ENCODE measurements at regions not wholly inside any gene's neighbourhood (a gene's known extent, or its start where the extent isn't known, plus 50 kb on each side); places are given as distances from the start of the nearest gene placed in this dataset.

- Histone ChIP-seq H4K20me1 (replicated peaks; ENCODE audit: insufficient read depth) (no peaks in the 10 kb centered on the region), H3K4me2 (no peak overlapping the region), H3K4me1 (ENCODE audit: insufficient read depth) (no peaks in the 10 kb centered on the region), H3K27ac (ENCODE audit: low read depth) (no peak overlapping the region), H3K4me3 (no peak overlapping the region), H3F3A (replicated peaks; ENCODE audit: low read depth) (no peaks in the 10 kb centered on the region), H2AFZ (no peak overlapping the region), H3K27me3 (ENCODE audit: insufficient read depth) (no peaks in the 10 kb centered on the region), H3K9me2 (ENCODE audit: insufficient read depth) (0 out of 2 replicates have a peak, but pooled peaks cover 3% of the 10 kb centered on the region), H3K79me2 (replicated peaks; ENCODE audit: insufficient read depth) (no peaks in the 10 kb centered on the region), H3K36me3 (ENCODE audit: insufficient read depth) (no peaks in the 10 kb centered on the region)
- H3K27ac Mint-ChIP-seq = no peak overlapping the region
- ATAC-seq (peak; percentile 38), DNase-seq (ENCODE audit: low spot score) (no peak)
- no peaks in the 10 kb centered on the region for H3K36me3 Mint-ChIP-seq (ENCODE audit: low read depth)
- TF ChIP-seq CREB1 (CRISPR knock-in tag; IDR thresholded peaks at IDR 0.05; ENCODE audit: low read depth) (no peak), CTCF (conservative IDR thresholded peaks at IDR 0.05; ENCODE audit: low read depth in 2 of 2) (peak in 1 of 2 experiments; percentile 39; a peak in 2 of 4 replicates)
- no peak overlapping the region for H3K4me3 Mint-ChIP-seq
- H3K9me3 Mint-ChIP-seq = no peaks in the 10 kb centered on the region
- H3K27me3 Mint-ChIP-seq (ENCODE audit: insufficient read depth, low read depth, poor library complexity) = no peaks in the 10 kb centered on the region
- peaks cover 12% of the 10 kb centered on the region for H3K4me1 Mint-ChIP-seq
Measured at GRCh38 chr4:53656421-53656981, 65.2 kb upstream of the LNX1 start.

GRCh38 chr4:53654300-53654758, 63.0 kb upstream of the LNX1 start:
- Histone ChIP-seq H4K20me1 (replicated peaks; ENCODE audit: insufficient read depth) (no peaks in the 10 kb centered on the region), H2AFZ (no peak overlapping the region), H3K27ac (ENCODE audit: low read depth) (no peak overlapping the region), H3F3A (replicated peaks; ENCODE audit: low read depth) (no peaks in the 10 kb centered on the region), H3K9me2 (ENCODE audit: insufficient read depth) (0 out of 2 replicates have a peak, but pooled peaks cover 3% of the 10 kb centered on the region), H3K4me2 (no peak overlapping the region), H3K27me3 (ENCODE audit: insufficient read depth) (no peaks in the 10 kb centered on the region), H3K4me3 (no peak overlapping the region), H3K36me3 (ENCODE audit: insufficient read depth) (no peaks in the 10 kb centered on the region), H3K4me1 (ENCODE audit: insufficient read depth) (no peaks in the 10 kb centered on the region), H3K79me2 (replicated peaks; ENCODE audit: insufficient read depth) (no peaks in the 10 kb centered on the region)
- Mint-ChIP-seq H3K27ac (no peak overlapping the region; the same call in 1 of the 2 replicates), H3K36me3 (ENCODE audit: low read depth) (no peaks in the 10 kb centered on the region), H3K4me3 (no peak overlapping the region), H3K9me3 (no peaks in the 10 kb centered on the region), H3K4me1 (peaks cover 12% of the 10 kb centered on the region), H3K27me3 (ENCODE audit: insufficient read depth, low read depth, poor library complexity) (no peaks in the 10 kb centered on the region)
- ATAC-seq = no peak
- no peak for DNase-seq (ENCODE audit: low spot score)
- no peak for TF ChIP-seq NANOG (IDR thresholded peaks at IDR 0.05; ENCODE audit: borderline replicate concordance)
- TF ChIP-seq REST (IDR thresholded peaks at IDR 0.05; ENCODE audit: unreplicated experiment) = no peak
- no peak for TF ChIP-seq ZNF331 (CRISPR knock-in tag; IDR thresholded peaks at IDR 0.05; ENCODE audit: low read depth)
- TF ChIP-seq EZH2 (IDR thresholded peaks at IDR 0.05; ENCODE audit: low read depth, unreplicated experiment) = no peak
- TF ChIP-seq STAT1 (IDR thresholded peaks at IDR 0.05; ENCODE audit: unreplicated experiment) = no peak
- no peak for TF ChIP-seq CREB1 (CRISPR knock-in tag; IDR thresholded peaks at IDR 0.05; ENCODE audit: low read depth)
- TF ChIP-seq POLR2AphosphoS5 (IDR thresholded peaks at IDR 0.05; ENCODE audit: low read depth) = no peak
- TF ChIP-seq JUNB (IDR thresholded peaks at IDR 0.05; ENCODE audit: unreplicated experiment) = no peak
- TF ChIP-seq EZH2phosphoT487 (IDR thresholded peaks at IDR 0.05; ENCODE audit: unreplicated experiment) = no peak

Data from GM23338 (cell line).